ENCODE measurements at regions not wholly inside any gene's neighbourhood (a gene's known extent, or its start where the extent isn't known, plus 50 kb on each side); places are given as distances from the start of the nearest gene placed in this dataset.

GRCh38 chr3:41001556-41001955, 197.7 kb upstream of the CTNNB1 start:
- Histone ChIP-seq H2AFZ (ENCODE audit: low read length) (no peak overlapping the region), H3K4me2 (ENCODE audit: insufficient read depth in 1 of 2, low read depth in 2 of 2, low read length in 2 of 2) (no peak overlapping the region), H3K9ac (replicated peaks in 1 of 4; ENCODE audit: extremely low read depth in 1 of 4, low read depth in 3 of 4, low read length in 3 of 4) (no peak overlapping the region), H4K8ac (ENCODE audit: extremely low read depth, insufficient read depth, low read length) (no peak overlapping the region), H4K91ac (replicated peaks; ENCODE audit: insufficient read length, low read length) (no peak overlapping the region), H2AK5ac (ENCODE audit: low read depth, low read length) (no peak overlapping the region), H3K23ac (ENCODE audit: insufficient read length) (no peak overlapping the region), H3K9me3 (ENCODE audit: insufficient read depth in 2 of 2, low read depth in 1 of 2, low read length in 1 of 2) (no peaks in the 10 kb centered on the region), H3K4me1 (replicated peaks in 1 of 4; ENCODE audit: control insufficient read depth in 3 of 4, insufficient read depth in 4 of 4, low read length in 3 of 4) (peaks cover 0 to 13% (median 11%) of the 10 kb centered on the region in 4 experiments; a peak in 4 of 7 replicates), H3K36me3 (ENCODE audit: control insufficient read depth in 2 of 4, insufficient read depth in 4 of 4, low read length in 3 of 4) (no peaks in the 10 kb centered on the region), H3K79me2 (ENCODE audit: control insufficient read depth in 1 of 2, insufficient read depth in 2 of 2, low read length in 2 of 2) (no peaks in the 10 kb centered on the region), H3K4ac (replicated peaks; ENCODE audit: insufficient read length, low read depth, low read length) (no peak overlapping the region), H4K5ac (ENCODE audit: insufficient read length, low read depth, low read length) (no peak overlapping the region), H3K27ac (ENCODE audit: low read depth, low read length) (no peak overlapping the region), H2BK5ac (ENCODE audit: low read depth, low read length) (no peak overlapping the region), H3K79me1 (ENCODE audit: low read depth, low read length) (no peaks in the 10 kb centered on the region), H2BK120ac (replicated peaks; ENCODE audit: low read depth, low read length) (no peak overlapping the region), H4K20me1 (replicated peaks in 1 of 2; ENCODE audit: control insufficient read depth in 1 of 2, insufficient read depth in 2 of 2, low read length in 2 of 2) (no peaks in the 10 kb centered on the region), H3K14ac (ENCODE audit: insufficient read length) (no peak overlapping the region), H3K18ac (ENCODE audit: extremely low read depth, low read length) (no peak overlapping the region), H3K56ac (replicated peaks; ENCODE audit: insufficient read length, low read depth, low read length) (no peak overlapping the region), H3K23me2 (ENCODE audit: low read depth, low read length) (no peaks in the 10 kb centered on the region), H2BK20ac (ENCODE audit: low read length) (no peak overlapping the region), H3K27me3 (replicated peaks in 1 of 4; ENCODE audit: control insufficient read depth in 3 of 4, extremely low read depth in 1 of 4, insufficient read depth in 3 of 4, low read length in 3 of 4) (no peaks in the 10 kb centered on the region), H3K4me3 (ENCODE audit: extremely low read depth in 1 of 4, insufficient read depth in 2 of 4, low read depth in 3 of 4, low read length in 4 of 4) (no peak overlapping the region), H2BK12ac (ENCODE audit: low read depth, low read length) (no peak overlapping the region), H2BK15ac (ENCODE audit: low read length) (no peak overlapping the region)
- TF ChIP-seq KDM1A (IDR thresholded peaks at IDR 0.05; ENCODE audit: borderline replicate concordance, low read length) (no peak), HDAC6 (IDR thresholded peaks at IDR 0.05; ENCODE audit: low read depth, low read length) (no peak), FOSL1 (IDR thresholded peaks at IDR 0.05; ENCODE audit: insufficient read depth, low read depth, low read length) (no peak), GABPA (IDR thresholded peaks at IDR 0.05; ENCODE audit: borderline replicate concordance, insufficient read depth, low read length) (no peak), TAF7 (optimal IDR thresholded peaks at IDR 0.05; ENCODE audit: borderline replicate concordance, low read depth, low read length) (no peak), SIRT6 (IDR thresholded peaks at IDR 0.05; ENCODE audit: low read length) (no peak), RXRA (IDR thresholded peaks at IDR 0.05; ENCODE audit: insufficient read depth, low read depth, low read length) (no peak), CBX5 (IDR thresholded peaks at IDR 0.05; ENCODE audit: low read depth, low read length) (no peak), CBX8 (IDR thresholded peaks at IDR 0.05; ENCODE audit: borderline replicate concordance, low read depth, low read length) (no peak), BACH1 (IDR thresholded peaks at IDR 0.05; ENCODE audit: low read length) (no peak)
- TF ChIP-seq, protein P1, sequence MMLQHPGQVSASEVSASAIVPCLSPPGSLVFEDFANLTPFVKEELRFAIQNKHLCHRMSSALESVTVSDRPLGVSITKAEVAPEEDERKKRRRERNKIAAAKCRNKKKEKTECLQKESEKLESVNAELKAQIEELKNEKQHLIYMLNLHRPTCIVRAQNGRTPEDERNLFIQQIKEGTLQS (IDR thresholded peaks at IDR 0.05; ENCODE audit: insufficient read depth, low read depth, low read length) = no peak
- TF ChIP-seq, protein P2, sequence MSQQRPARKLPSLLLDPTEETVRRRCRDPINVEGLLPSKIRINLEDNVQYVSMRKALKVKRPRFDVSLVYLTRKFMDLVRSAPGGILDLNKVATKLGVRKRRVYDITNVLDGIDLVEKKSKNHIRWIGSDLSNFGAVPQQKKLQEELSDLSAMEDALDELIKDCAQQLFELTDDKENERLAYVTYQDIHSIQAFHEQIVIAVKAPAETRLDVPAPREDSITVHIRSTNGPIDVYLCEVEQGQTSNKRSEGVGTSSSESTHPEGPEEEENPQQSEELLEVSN (IDR thresholded peaks at IDR 0.05) = no peak
- ChIA-PET CTCF (ENCODE audit: partially characterized antibody) (interaction anchor here (0.9 kb wide), 1 partner anchor 79 kb away, joined by 3 read pairs; no protein-coding TSS in a partner anchor), POLR2A (ENCODE audit: partially characterized antibody) (no interaction called here)
- DNase-seq (ENCODE audit: low read depth in 1 of 2, low spot score in 2 of 2) (no peak), FAIRE-seq (no peak)
- WGBS, 2 experiments (ENCODE audit: extremely low coverage in 1 of 2, insufficient coverage in 1 of 2, insufficient read length in 1 of 2, insufficient replicate concordance in 2 of 2, low coverage in 1 of 2, low lambda C conversion rate in 2 of 2, missing lambda C conversion rate in 1 of 2) = 75% methylated on average over 1 of the region's 1 CpG; no CpG with 5 or more reads in 1 of the 2 experiments
